Left ventricle myocardium inferior (tissue), 1 donor: ENCODE measurements at regions not wholly inside any gene's neighbourhood (a gene's known extent, or its start where the extent isn't known, plus 50 kb on each side); places are given as distances from the start of the nearest gene placed in this dataset.

Source experiments
- DNase-seq: peaks from one replicate; pipeline ENCODE4 v3.0.0-alpha.2; 2020
- H3K27ac ChIP-seq: fragments of 200-600 bp; replicated peaks from 2 replicates; pipeline ENCODE4 v1.8.0; 2021
- H3K27me3 ChIP-seq: fragments of 200-600 bp; 2 replicates; pipeline ENCODE4 v1.8.0; 2021; ENCODE audit warnings: low read depth
- H3K36me3 ChIP-seq: fragments of 200-600 bp; 2 replicates; pipeline ENCODE4 v1.8.0; 2021
- H3K4me1 ChIP-seq: fragments of 200-600 bp; 2 replicates; pipeline ENCODE4 v1.8.0; 2021
- H3K4me3 ChIP-seq: fragments of 200-600 bp; 2 replicates; pipeline ENCODE4 v1.8.0; 2021; ENCODE audit warnings: mild to moderate bottlenecking, moderate library complexity
- H3K9me3 ChIP-seq: fragments of 200-600 bp; replicated peaks from 2 replicates; pipeline ENCODE4 v1.8.0; 2021
- CTCF ChIP-seq: fragments of 200-600 bp; IDR thresholded peaks from 2 replicates; pipeline ENCODE4 v1.8.0; 2021; ENCODE audit warnings: antibody characterized with exemption, mild to moderate bottlenecking, borderline replicate concordance
- intact Hi-C: fragments of 100-400 bp; cut with micrococcal nuclease; formaldehyde crosslinking; loops from one replicate; pipeline ENCODE4 v1.11.0; 2022
- donor health status: DM: no; HTN: yes; CAD: no; lungs with severe emphysema.

GRCh38 chr12:127984386-127985055 is 282.4 kb upstream of the TMEM132C start:
- Histone ChIP-seq H3K27ac (no peak overlapping the region), H3K9me3 (no peaks in the 10 kb centered on the region), H3K27me3 (no peaks in the 10 kb centered on the region), H3K4me3 (no peak overlapping the region), H3K4me1 (no peaks in the 10 kb centered on the region), H3K36me3 (no peaks in the 10 kb centered on the region)
- DNase-seq, result no peak
- intact Hi-C loops, result no loop called here
- no peak for TF ChIP-seq CTCF

DNA sequence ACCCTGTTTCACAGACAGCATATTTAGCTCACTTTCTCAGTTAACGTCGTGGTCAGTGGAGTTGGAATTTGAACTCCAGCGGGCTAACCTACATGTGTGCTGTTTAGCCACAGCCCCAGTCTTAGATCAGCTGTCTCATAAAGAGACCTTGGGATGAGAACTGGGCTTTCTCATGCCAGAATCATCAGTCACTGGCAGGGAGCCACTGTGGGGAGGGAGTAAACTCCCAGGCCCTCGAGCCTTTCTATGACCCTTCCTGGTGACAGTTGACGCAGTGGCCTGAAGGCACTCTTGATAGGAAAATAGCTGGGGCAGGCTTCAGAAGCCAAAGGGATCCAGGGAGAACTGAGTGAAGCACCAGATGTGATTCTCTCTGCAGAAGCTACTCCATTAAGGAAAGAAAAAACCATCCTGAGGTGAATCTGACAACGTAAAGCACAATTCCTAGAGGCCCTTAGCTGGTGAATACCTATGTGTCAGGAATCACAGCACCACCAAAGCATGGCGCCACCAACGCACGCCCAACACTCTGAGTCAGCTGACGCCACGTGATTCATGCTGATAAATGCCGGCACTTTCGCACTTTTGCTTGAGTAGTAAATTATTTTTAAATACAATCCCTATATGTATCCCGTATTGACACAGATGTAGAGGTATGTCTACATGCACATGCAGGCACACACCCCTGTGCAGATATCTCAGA is 279.6 kb upstream of the TMEM132C start:
- no peak for DNase-seq
- intact Hi-C loops, result no loop called here
- TF ChIP-seq CTCF, result no peak

GRCh38 chr12:127991485-127991884 is 275.5 kb upstream of the TMEM132C start:
- Histone ChIP-seq H3K27me3 (peaks cover 25% of the 10 kb centered on the region), H3K4me3 (no peak overlapping the region), H3K4me1 (no peaks in the 10 kb centered on the region), H3K9me3 (no peaks in the 10 kb centered on the region), H3K27ac (no peak overlapping the region), H3K36me3 (no peaks in the 10 kb centered on the region)
- no peak for DNase-seq
- no peak for TF ChIP-seq CTCF
- intact Hi-C loops, result no loop called here

More for the DNA sequence above, 279.6 kb upstream of the TMEM132C start:
- Histone ChIP-seq H3K4me1 (no peaks in the 10 kb centered on the region), H3K36me3 (no peaks in the 10 kb centered on the region), H3K27me3 (peaks cover 7% of the 10 kb centered on the region), H3K27ac (no peak overlapping the region), H3K9me3 (no peaks in the 10 kb centered on the region), H3K4me3 (no peak overlapping the region)

GRCh38 chr12:127998988-127999387 is 268.0 kb upstream of the TMEM132C start:
- Histone ChIP-seq H3K27me3 (peaks cover 16% of the 10 kb centered on the region), H3K4me3 (no peak overlapping the region), H3K9me3 (no peaks in the 10 kb centered on the region), H3K4me1 (no peaks in the 10 kb centered on the region), H3K36me3 (no peaks in the 10 kb centered on the region), H3K27ac (no peak overlapping the region)
- intact Hi-C loops, result no loop called here
- DNase-seq, result no peak
- TF ChIP-seq CTCF, result no peak

DNA sequence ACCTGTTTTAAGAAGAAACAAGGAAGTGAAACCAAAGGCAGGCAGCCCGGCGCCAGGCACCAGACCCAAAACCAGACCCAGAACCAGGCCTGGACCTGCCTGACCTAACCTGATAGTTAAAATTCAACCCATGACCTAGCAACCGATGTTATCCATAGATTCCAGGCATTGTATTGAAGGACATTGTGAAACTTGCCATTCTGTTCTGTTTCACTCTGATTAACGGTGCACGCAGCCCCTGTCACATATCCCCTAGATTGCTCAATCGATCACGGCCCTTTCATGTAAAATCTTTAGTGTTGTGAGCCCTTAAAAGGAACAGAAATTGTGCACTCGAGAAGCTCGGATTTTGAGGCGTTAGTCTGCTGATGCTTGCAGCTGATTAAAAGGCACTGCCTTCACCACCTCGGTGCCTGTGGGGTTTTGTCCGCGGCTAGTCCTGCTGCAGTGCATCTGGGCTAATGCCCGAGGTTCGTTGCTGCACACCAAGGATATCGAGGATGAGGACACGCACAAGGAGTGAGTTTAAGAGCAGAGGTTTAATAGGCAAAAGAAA is 262.5 kb upstream of the TMEM132C start:
- H3K36me3 ChIP-seq, result no peaks in the 10 kb centered on the region
- H3K4me3 ChIP-seq, result no peak overlapping the region
- no peak for DNase-seq
- intact Hi-C loops, result no loop called here
- H3K4me1 ChIP-seq, result no peaks in the 10 kb centered on the region
- no peaks in the 10 kb centered on the region for H3K9me3 ChIP-seq
- no peak for TF ChIP-seq CTCF
- peaks cover 17% of the 10 kb centered on the region for H3K27me3 ChIP-seq
- no peak overlapping the region for H3K27ac ChIP-seq
